ENCODE measurements at regions not wholly inside any gene's neighbourhood (a gene's known extent, or its start where the extent isn't known, plus 50 kb on each side); places are given as distances from the start of the nearest gene placed in this dataset.

GRCh38 chr3:106827515-106828213, 549.6 kb upstream of the CCDC54 start:
- TF ChIP-seq EZH2 (IDR thresholded peaks at IDR 0.05) = no peak
- TF ChIP-seq CTCF (IDR thresholded peaks at IDR 0.05) = no peak

All from neural progenitor cell (in vitro differentiated cells).